HG03558 (cell line): ENCODE measurements at regions not wholly inside any gene's neighbourhood (a gene's known extent, or its start where the extent isn't known, plus 50 kb on each side); places are given as distances from the start of the nearest gene placed in this dataset.

Source experiments
- ATAC-seq: cut with Tn5 transposase; IDR thresholded peaks from one replicate; pipeline ENCODE4 v1.9.1; 2021; ENCODE audit warnings: moderate number of reproducible peaks; ENCODE audit not compliant: unreplicated experiment; ENCODE audit errors: extremely low read depth

GRCh38 chr16:51464996-51465395, 313.9 kb upstream of the SALL1 start:
- ATAC-seq = no peak

DNA sequence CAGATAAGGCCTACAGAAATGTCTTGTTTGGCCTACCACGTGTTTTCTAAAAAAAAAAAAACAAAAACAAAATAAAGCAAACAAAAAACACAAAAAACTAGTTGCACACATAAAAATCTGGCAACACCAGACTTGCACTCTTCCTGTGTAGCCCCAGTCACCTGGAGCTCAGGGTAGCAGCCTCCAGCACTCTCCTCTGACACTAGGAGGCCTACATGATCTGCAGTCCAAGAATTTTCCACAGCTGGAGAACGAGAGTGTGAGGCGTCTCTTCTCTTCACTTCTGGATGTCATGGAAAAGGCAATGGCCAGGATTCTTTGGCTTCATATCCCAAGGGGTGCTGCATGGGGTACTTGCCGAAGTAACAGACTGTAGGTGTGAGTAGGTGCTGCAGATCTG, 310.2 kb upstream of the SALL1 start:
- ATAC-seq = no peak

- no peak for ATAC-seq
Measured at GRCh38 chr16:51458356-51459140, 307.5 kb upstream of the SALL1 start.

DNA sequence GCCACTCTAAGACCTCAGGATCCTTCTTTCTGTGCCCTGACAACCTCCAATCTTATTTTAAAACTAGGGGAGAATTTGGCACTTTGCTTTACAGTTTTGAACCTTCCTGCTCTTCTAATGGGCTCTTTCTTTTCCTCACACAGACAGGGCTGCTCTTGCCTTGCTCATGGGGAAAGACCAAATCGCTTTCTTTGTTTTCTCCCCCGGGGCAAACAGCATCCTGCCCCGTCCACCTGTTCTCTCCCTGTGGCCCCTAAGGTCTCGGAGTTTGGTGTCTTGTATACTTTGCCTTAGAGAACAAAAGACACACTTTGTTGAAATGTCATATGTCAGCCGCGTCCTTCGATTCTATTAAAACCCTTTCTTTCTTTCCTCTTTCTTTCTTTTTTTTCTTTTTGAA, 306.7 kb upstream of the SALL1 start:
- no peak for ATAC-seq

GRCh38 chr16:51455398-51455797, 304.3 kb upstream of the SALL1 start:
- ATAC-seq = no peak

- ATAC-seq = no peak
Measured at GRCh38 chr16:51453251-51453650, 302.2 kb upstream of the SALL1 start.

DNA sequence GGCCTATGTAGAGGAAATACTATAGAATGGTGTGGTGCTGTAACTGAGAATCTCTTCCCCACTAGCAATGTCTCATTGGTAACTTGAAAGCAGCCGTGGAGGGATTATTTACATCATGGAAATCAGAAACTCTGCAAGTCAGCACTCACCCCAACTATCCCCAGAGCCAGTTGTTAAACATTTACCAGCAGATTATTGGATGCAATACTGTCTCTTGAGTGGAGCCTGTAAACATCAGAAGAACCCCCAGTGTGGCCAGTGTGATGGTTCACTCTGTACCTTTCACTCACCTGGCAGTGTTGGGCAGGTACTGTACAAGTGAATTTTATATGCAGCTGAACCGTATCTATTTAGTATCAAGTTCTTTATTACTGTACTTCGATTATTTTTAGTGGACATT, 299.8 kb upstream of the SALL1 start:
- no peak for ATAC-seq

GRCh38 chr16:51450376-51450775, 299.3 kb upstream of the SALL1 start:
- ATAC-seq = no peak

GRCh38 chr16:51449441-51449840, 298.4 kb upstream of the SALL1 start:
- ATAC-seq = no peak

GRCh38 chr16:51445250-51445649, 294.2 kb upstream of the SALL1 start:
- no peak for ATAC-seq

GRCh38 chr16:51443934-51444333, 292.9 kb upstream of the SALL1 start:
- ATAC-seq = no peak

DNA sequence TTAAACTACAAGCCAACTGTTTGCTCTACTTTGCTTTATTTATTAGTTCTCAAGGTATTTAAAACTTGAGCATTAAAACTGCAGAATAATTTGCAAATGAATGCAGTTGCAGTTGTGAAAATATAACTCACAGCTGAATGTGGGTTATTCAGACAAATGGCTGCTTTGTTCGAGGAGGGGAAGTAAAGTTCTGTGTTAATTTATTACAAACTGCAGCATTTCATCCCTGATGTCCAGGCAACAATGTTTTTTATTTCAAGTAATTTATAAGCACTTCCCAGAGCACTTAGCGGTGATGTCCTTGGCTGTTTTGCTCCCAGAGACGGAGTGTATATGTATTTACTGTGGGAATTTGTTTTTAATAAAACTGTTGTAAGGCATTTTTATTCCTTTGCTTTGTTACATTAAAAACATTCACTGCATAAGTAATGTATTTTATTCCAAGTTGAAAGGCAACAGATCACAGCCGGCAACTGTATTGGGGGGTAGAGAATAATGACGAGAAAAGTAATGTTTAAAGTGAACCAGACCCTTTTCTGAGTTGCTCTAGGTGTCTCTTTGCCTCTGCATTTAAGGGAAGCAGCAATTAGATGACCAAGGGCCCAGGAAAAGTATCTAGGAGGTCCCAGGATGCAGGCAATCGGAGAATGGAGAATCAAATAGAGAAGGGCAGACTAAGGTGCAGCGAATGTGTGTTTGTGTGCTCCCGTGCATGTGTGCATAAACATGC, 291.2 kb upstream of the SALL1 start:
- no peak for ATAC-seq

- no peak for ATAC-seq
Measured at GRCh38 chr16:51440131-51440889, 289.2 kb upstream of the SALL1 start.

DNA sequence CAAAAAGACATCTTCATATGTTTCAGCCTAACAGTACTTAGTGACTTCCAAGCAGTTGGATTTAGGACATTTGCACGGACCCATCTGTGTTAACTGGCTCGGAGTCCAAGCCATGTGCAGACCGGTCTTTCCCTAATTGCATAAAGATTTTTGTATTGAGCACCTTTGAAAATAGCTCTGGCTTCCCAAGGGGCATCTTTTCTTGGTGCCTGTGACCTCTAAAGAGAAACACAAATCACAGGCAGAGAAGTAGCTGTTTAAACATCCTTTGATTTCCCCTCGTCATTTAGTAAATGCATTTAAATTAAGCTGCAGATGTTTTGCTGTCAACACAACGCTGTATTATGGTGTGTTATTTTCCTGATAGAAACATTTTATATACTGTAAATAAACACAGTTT, 288.2 kb upstream of the SALL1 start:
- no peak for ATAC-seq

DNA sequence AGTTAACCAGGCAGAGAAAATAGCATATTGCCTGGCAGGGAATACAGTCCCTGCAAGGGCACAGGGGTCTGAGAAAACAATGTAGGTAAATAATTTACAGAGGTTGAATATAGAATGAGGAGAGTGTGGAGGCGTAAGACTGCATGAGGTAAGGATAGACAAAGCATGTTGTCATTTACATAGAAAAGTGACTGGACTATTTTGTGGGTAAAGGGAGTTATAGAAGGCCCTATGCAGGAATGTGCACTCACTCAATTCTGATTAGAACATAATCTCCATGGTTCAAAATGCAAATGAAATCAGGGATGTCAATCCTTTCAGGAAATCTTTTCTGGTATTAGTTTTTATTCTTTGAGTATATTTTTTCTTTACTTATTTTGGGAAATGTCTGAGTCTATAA, 285.7 kb upstream of the SALL1 start:
- no peak for ATAC-seq

DNA sequence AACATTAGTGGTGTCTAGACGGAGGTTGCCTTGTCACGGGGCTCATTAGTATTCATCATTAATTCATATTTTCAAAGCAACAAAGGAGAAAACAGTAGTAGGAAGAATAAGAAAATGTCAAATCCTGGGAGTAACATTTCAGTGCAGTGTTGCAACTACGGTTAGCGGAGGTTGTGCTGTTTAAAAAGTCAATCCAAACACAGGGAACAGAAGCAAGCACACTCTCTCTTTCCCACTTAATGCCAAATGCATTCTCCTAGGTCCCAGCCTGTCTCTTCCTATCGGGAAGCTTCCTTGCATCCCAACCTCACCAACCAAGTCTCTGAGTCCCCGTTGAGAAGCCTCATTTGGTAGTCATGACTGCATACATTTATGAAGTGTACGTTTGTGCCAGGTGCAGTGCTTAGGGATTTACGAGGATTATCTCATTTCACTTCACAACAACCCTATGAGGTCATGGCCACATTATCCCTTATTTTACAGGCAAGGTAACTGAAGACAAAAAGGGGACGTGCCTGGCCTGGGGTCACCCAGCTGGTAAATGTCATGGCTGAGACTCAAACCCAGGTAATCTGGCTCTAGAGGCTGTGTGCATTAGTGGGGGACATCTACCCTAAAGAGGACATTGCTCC, 283.6 kb upstream of the SALL1 start:
- ATAC-seq = no peak

DNA sequence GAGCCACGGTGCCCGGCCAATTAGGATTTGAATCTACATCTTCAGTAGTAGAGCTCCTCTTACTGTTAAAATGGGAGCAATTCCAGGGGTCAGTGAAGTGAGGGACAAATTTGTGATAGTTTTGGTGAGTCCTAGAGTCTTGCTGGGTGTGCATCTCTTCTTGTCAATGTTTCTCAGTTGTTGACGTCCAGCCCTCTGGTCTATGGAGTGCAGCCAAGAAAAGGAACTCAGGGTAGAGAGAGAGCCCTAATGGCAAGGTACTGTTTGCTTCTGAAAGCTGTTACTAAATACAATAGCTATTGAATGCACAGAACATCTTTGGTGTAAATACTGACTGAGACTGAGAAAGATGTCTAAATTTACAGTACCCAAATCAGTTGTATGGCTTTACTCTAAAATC, 282.5 kb upstream of the SALL1 start:
- ATAC-seq = no peak

DNA sequence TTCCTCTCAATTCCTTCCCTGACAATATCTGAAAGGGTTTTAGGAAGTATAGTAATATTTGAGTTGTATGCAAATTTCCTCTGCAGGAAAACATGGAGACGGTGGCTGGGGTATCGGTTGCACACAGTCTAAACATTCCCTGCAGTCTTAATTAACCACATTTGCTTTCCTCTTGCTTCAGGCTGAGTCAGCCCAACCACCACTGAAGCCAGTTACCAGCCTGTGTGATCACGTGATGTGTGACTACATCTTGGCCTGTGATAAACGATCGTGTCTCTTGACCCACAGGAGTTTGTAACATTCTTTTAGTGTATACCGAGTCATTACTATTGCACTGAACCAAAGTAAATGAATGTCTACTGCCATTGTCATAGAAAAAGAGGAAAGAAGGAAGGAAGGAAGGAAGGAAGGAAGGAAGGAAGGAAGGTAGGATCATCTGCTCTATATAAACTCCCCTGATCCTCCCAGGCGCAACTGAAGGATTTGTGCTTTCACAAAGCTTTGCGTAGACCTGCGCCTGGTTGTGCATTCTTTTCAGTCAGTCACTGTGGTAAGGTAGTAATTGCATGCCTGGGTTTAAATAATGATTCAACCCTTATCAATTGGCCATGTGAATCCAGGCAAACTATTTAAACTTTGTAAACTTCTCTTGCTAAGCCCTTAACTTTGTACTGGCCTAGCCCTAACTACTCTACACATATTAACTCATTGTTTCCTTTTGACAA, 280.6 kb upstream of the SALL1 start:
- ATAC-seq = no peak

GRCh38 chr16:51430716-51431369, 279.8 kb upstream of the SALL1 start:
- no peak for ATAC-seq

GRCh38 chr16:51429041-51429440, 278.0 kb upstream of the SALL1 start:
- ATAC-seq = no peak
